ENCODE measurements at regions not wholly inside any gene's neighbourhood (a gene's known extent, or its start where the extent isn't known, plus 50 kb on each side); places are given as distances from the start of the nearest gene placed in this dataset.
A peak's percentile ranks its signal among the peaks of the same experiment; 100 is the strongest.

GRCh38 chr6:23531666-23532065, 594.3 kb upstream of the NRSN1 start:
- no peak for DNase-seq (ENCODE audit: extremely low spot score)
- no peak for TF ChIP-seq POLR2A (IDR thresholded peaks at IDR 0.05; ENCODE audit: low read depth)
- no peak for TF ChIP-seq POLR2AphosphoS5 (IDR thresholded peaks at IDR 0.05)
- no peak for TF ChIP-seq CTCF (IDR thresholded peaks at IDR 0.05)
- intact Hi-C loops (cut with DNase I): no loop called here
- Histone ChIP-seq H3K4me3 (no peak overlapping the region), H3K27me3 (no peaks in the 10 kb centered on the region), H3K27ac (replicated peaks in 1 of 4) (no peak overlapping the region), H3K4me1 (peaks cover 0 to 11% (median 8%) of the 10 kb centered on the region in 4 donors), H3K36me3 (no peaks in the 10 kb centered on the region), H3K9me3 (no peaks in the 10 kb centered on the region)
- WGBS: 49% methylated on average over 2 of the region's 2 CpGs

GRCh38 chr6:23532227-23532626, 593.8 kb upstream of the NRSN1 start:
- no peaks in the 10 kb centered on the region for H3K27me3 ChIP-seq
- no peaks in the 10 kb centered on the region for H3K9me3 ChIP-seq
- DNase-seq (ENCODE audit: extremely low spot score): no peak
- intact Hi-C loops (cut with DNase I): no loop called here
- peaks cover 0 to 11% (median 8%) of the 10 kb centered on the region in 4 donors for H3K4me1 ChIP-seq
- no peak overlapping the region for H3K4me3 ChIP-seq
- no peaks in the 10 kb centered on the region for H3K36me3 ChIP-seq
- TF ChIP-seq POLR2AphosphoS5 (IDR thresholded peaks at IDR 0.05): peak in 1 of 2 donors; percentile 30
- no peak for TF ChIP-seq CTCF (IDR thresholded peaks at IDR 0.05)
- no peak overlapping the region for H3K27ac ChIP-seq (replicated peaks in 1 of 4)

GRCh38 chr6:23533311-23533710, 592.7 kb upstream of the NRSN1 start:
- WGBS: 89% methylated on average over 2 of the region's 2 CpGs
- H3K27ac ChIP-seq (replicated peaks in 1 of 4): no peak overlapping the region
- H3K9me3 ChIP-seq: no peaks in the 10 kb centered on the region

GRCh38 chr6:23533944-23534343, 592.1 kb upstream of the NRSN1 start:
- Histone ChIP-seq H3K27me3 (no peaks in the 10 kb centered on the region), H3K4me3 (no peak overlapping the region), H3K27ac (replicated peaks in 1 of 4) (peak overlapping the region in 1 of 4 donors; percentile 15), H3K4me1 (peaks cover 0 to 11% (median 8%) of the 10 kb centered on the region in 4 donors), H3K36me3 (no peaks in the 10 kb centered on the region), H3K9me3 (no peaks in the 10 kb centered on the region)
- TF ChIP-seq EP300 (IDR thresholded peaks at IDR 0.05) (no peak), POLR2AphosphoS5 (IDR thresholded peaks at IDR 0.05) (no peak), POLR2A (IDR thresholded peaks at IDR 0.05; ENCODE audit: low read depth) (no peak), CTCF (IDR thresholded peaks at IDR 0.05) (no peak)
- intact Hi-C loops (cut with DNase I): no loop called here
- 32% methylated on average over 7 of the region's 7 CpGs for WGBS
- no peak for DNase-seq (ENCODE audit: extremely low spot score)

More at GRCh38 chr6:23533311-23533710, 592.7 kb upstream of the NRSN1 start:
- no peaks in the 10 kb centered on the region for H3K36me3 ChIP-seq
- no peak for DNase-seq (ENCODE audit: extremely low spot score)
- H3K27me3 ChIP-seq: no peaks in the 10 kb centered on the region
- intact Hi-C loops (cut with DNase I): no loop called here
- H3K4me3 ChIP-seq: no peak overlapping the region
- no peak for TF ChIP-seq EP300 (IDR thresholded peaks at IDR 0.05)
- TF ChIP-seq POLR2A (IDR thresholded peaks at IDR 0.05; ENCODE audit: low read depth): no peak
- no peak for TF ChIP-seq CTCF (IDR thresholded peaks at IDR 0.05)
- no peak for TF ChIP-seq POLR2AphosphoS5 (IDR thresholded peaks at IDR 0.05)
- peaks cover 0 to 11% (median 8%) of the 10 kb centered on the region in 4 donors for H3K4me1 ChIP-seq

- H3K27me3 ChIP-seq: no peaks in the 10 kb centered on the region
- no peak overlapping the region for H3K4me3 ChIP-seq
- DNase-seq (ENCODE audit: extremely low spot score): no peak
- intact Hi-C loops (cut with DNase I): no loop called here
- peaks cover 0 to 11% (median 8%) of the 10 kb centered on the region in 4 donors for H3K4me1 ChIP-seq
- WGBS: 55% methylated on average over 2 of the region's 2 CpGs
- no peaks in the 10 kb centered on the region for H3K36me3 ChIP-seq
- peak overlapping the region in 1 of 4 donors; percentile 15 for H3K27ac ChIP-seq (replicated peaks in 1 of 4)
- TF ChIP-seq EP300 (IDR thresholded peaks at IDR 0.05): no peak
- TF ChIP-seq POLR2AphosphoS5 (IDR thresholded peaks at IDR 0.05): no peak
- TF ChIP-seq CTCF (IDR thresholded peaks at IDR 0.05): no peak
- no peak for TF ChIP-seq POLR2A (IDR thresholded peaks at IDR 0.05; ENCODE audit: low read depth)
- H3K9me3 ChIP-seq: no peaks in the 10 kb centered on the region
Observed at GRCh38 chr6:23534351-23534750, 591.7 kb upstream of the NRSN1 start.

All from esophagus muscularis mucosa (tissue), 4 donors.